Keratinocyte (primary cell): ENCODE measurements at regions not wholly inside any gene's neighbourhood (a gene's known extent, or its start where the extent isn't known, plus 50 kb on each side); places are given as distances from the start of the nearest gene placed in this dataset.

Experiments used
- DNase-seq: peaks from one replicate; pipeline ENCODE4 v3.0.0-alpha.2; 2011; ENCODE audit warnings: low read depth, missing footprints, low spot score
- FAIRE-seq: peaks from 2 replicates; lab custom pipeline; 2011; peaks lifted over from hg19 to GRCh38; lab: Jason Lieb, UNC
- H2AFZ ChIP-seq: 2 replicates; pipeline ENCODE4 v1.6.0; 2012; ENCODE audit warnings: low read length, control low read depth, inconsistent platforms; ENCODE audit not compliant: control insufficient read depth
- H3K27ac ChIP-seq: 2 replicates; pipeline ENCODE4 v1.5.1; 2011; ENCODE audit warnings: low read length; ENCODE audit not compliant: control insufficient read depth, insufficient read depth
- H3K27me3 ChIP-seq: 3 replicates; pipeline ENCODE4 v1.6.0; 2011; ENCODE audit warnings: low read length; ENCODE audit not compliant: control insufficient read depth, insufficient read depth; ENCODE audit errors: extremely low read depth
- H3K36me3 ChIP-seq, 2 experiments: 2 replicates in 1 of 2; 3 replicates in 1 of 2; pipeline ENCODE4 v1.5.1; 2011; ENCODE audit warnings: low read length in 2 of 2, mild to moderate bottlenecking in 1 of 2; ENCODE audit not compliant: control insufficient read depth in 2 of 2, insufficient read depth in 2 of 2; ENCODE audit errors: extremely low read depth in 1 of 2
- H3K4me1 ChIP-seq: 3 replicates; pipeline ENCODE4 v1.5.1; 2011; ENCODE audit warnings: low read length; ENCODE audit not compliant: control insufficient read depth, insufficient read depth; ENCODE audit errors: extremely low read depth
- H3K4me2 ChIP-seq: 3 replicates; pipeline ENCODE4 v1.6.0; 2011; ENCODE audit warnings: low read depth, low read length; ENCODE audit not compliant: control insufficient read depth, insufficient read depth; ENCODE audit errors: extremely low read depth
- H3K4me3 ChIP-seq, 3 experiments: fragments of 200-600 bp in 1 of 3; sonication (generic) in 1 of 3; 2 replicates in 2 of 3; 3 replicates in 1 of 3; pipeline ENCODE4 v1.5.1; 2011 to 2016; ENCODE audit warnings: low read length in 3 of 3, mild to moderate bottlenecking in 3 of 3, control low read depth in 2 of 3, inconsistent platforms in 1 of 3, low read depth in 1 of 3, mixed read lengths in 1 of 3, mixed run types in 1 of 3, moderate library complexity in 1 of 3; ENCODE audit not compliant: control insufficient read depth in 2 of 3, insufficient read depth in 2 of 3; ENCODE audit errors: extremely low read depth in 1 of 3
- H3K79me2 ChIP-seq: 2 replicates; pipeline ENCODE4 v1.6.0; 2012; ENCODE audit warnings: low read length; ENCODE audit not compliant: control insufficient read depth, insufficient read depth
- H3K9ac ChIP-seq: 3 replicates; pipeline ENCODE4 v1.6.0; 2011; ENCODE audit warnings: low read length; ENCODE audit not compliant: control insufficient read depth, insufficient read depth; ENCODE audit errors: extremely low read depth
- H3K9me1 ChIP-seq: 3 replicates; pipeline ENCODE4 v1.6.0; 2011; ENCODE audit warnings: low read length; ENCODE audit not compliant: control insufficient read depth, insufficient read depth; ENCODE audit errors: extremely low read depth
- H3K9me3 ChIP-seq: 2 replicates; pipeline ENCODE4 v1.5.1; 2012; ENCODE audit warnings: low read depth, low read length; ENCODE audit not compliant: control insufficient read depth
- H4K20me1 ChIP-seq: 3 replicates; pipeline ENCODE4 v1.6.0; 2011; ENCODE audit warnings: low read length; ENCODE audit not compliant: control insufficient read depth, insufficient read depth; ENCODE audit errors: extremely low read depth
- CTCF ChIP-seq, 3 experiments: IDR thresholded peaks in 1 of 3; conservative IDR thresholded peaks in 1 of 3; optimal IDR thresholded peaks in 1 of 3; 2 replicates in 2 of 3; 3 replicates in 1 of 3; pipeline versions ENCODE3 to v1.5.1; 2011; ENCODE audit warnings: low read length in 3 of 3, mild to moderate bottlenecking in 3 of 3, moderate library complexity in 2 of 3, control low read depth in 1 of 3, inconsistent platforms in 1 of 3; ENCODE audit not compliant: insufficient read depth in 2 of 3; ENCODE audit errors: extremely low read depth in 1 of 3
- EZH2 ChIP-seq: IDR thresholded peaks from one replicate; pipeline ENCODE4 v1.6.1; 2012; ENCODE audit warnings: inconsistent platforms, mild to moderate bottlenecking, low read length, moderate library complexity
- dilution Hi-C: fragments of 300-500 bp; cut with MboI; formaldehyde crosslinking; loops from one replicate; pipeline ENCODE4 v1.7.0; 2020; ENCODE audit warnings: low sequenced_read_pairs; ENCODE audit not compliant: extremely low pct_ligation_motif_present

GRCh38 chr7:39819514-39819913 is 130.5 kb upstream of the CDK13 start:
- Histone ChIP-seq H3K27ac (no peak overlapping the region), H3K9me3 (no peaks in the 10 kb centered on the region), H3K27me3 (peaks cover 18% of the 10 kb centered on the region), H3K4me1 (no peaks in the 10 kb centered on the region), H3K9ac (no peak overlapping the region), H4K20me1 (no peaks in the 10 kb centered on the region), H3K4me3 (no peak overlapping the region), H3K4me2 (no peak overlapping the region), H3K9me1 (no peaks in the 10 kb centered on the region), H2AFZ (no peak overlapping the region), H3K36me3 (no peaks in the 10 kb centered on the region), H3K79me2 (no peaks in the 10 kb centered on the region)
- dilution Hi-C loops = no loop called here
- FAIRE-seq (no peak), DNase-seq (no peak)
- TF ChIP-seq CTCF (optimal IDR thresholded peaks at IDR 0.05 in 1 of 3, IDR thresholded peaks at IDR 0.05 in 1 of 3, conservative IDR thresholded peaks at IDR 0.05 in 1 of 3; ENCODE audit: extremely low read depth in 1 of 3, insufficient read depth in 2 of 3, low read length in 3 of 3) = no peak
- no peak for TF ChIP-seq EZH2

- dilution Hi-C loops = no loop called here
- Histone ChIP-seq H3K79me2 (no peaks in the 10 kb centered on the region), H3K9ac (no peak overlapping the region), H3K27me3 (peaks cover 19% of the 10 kb centered on the region), H3K27ac (no peak overlapping the region), H3K9me3 (no peaks in the 10 kb centered on the region), H3K36me3 (no peaks in the 10 kb centered on the region), H2AFZ (no peak overlapping the region), H3K4me1 (no peaks in the 10 kb centered on the region), H3K9me1 (no peaks in the 10 kb centered on the region), H4K20me1 (no peaks in the 10 kb centered on the region), H3K4me2 (no peak overlapping the region), H3K4me3 (no peak overlapping the region)
- no peak for FAIRE-seq
- TF ChIP-seq EZH2 = no peak
- no peak for TF ChIP-seq CTCF (optimal IDR thresholded peaks at IDR 0.05 in 1 of 3, IDR thresholded peaks at IDR 0.05 in 1 of 3, conservative IDR thresholded peaks at IDR 0.05 in 1 of 3; ENCODE audit: extremely low read depth in 1 of 3, insufficient read depth in 2 of 3, low read length in 3 of 3)
- no peak for DNase-seq
Measured at GRCh38 chr7:39824456-39825200, 125.4 kb upstream of the CDK13 start.
